ENCODE measurements at regions not wholly inside any gene's neighbourhood (a gene's known extent, or its start where the extent isn't known, plus 50 kb on each side); places are given as distances from the start of the nearest gene placed in this dataset.

DNA sequence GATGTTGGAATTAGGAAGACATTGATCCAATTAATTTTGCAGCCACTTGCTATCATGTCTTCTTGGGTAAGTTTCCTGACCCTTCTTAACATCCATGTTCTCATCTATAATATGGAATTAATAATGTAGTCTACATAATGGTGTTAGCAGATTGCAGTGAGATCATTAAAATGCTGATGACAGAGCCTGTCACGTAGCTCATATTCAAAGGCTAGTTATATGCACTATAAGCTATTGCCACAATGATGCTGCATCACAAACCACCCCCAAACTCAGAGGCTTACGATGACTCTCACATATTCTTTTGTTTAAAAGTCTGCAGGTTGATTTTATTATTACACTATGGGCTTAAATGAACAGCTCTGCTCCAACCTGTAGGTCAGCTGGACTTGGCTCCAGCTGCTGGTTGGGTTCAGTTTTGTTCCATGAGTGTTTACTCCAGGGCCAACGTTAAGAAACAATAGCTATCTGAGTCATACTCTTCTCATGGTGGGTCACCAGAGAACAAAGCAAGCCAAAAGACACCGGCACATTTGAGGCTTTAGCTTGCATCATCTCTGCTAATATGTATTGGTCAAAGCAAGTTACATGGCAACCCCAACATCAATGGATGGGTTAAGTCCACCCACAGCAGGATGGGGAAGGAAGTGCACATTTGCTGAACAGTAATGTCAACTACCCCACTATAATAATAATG, 250.0 kb upstream of the SLCO3A1 start:
- WGBS, 2 donors (ENCODE audit: low coverage in 1 of 2): 57 to 60% methylated on average over 3 to 4 of the region's 4 CpGs
- H3K36me3 ChIP-seq: no peaks in the 10 kb centered on the region
- no peak for ATAC-seq
- no peak overlapping the region for H3K27ac ChIP-seq
- H3K4me1 ChIP-seq: no peaks in the 10 kb centered on the region
- no peak overlapping the region for H3K4me3 ChIP-seq
- H3K9me3 ChIP-seq: no peaks in the 10 kb centered on the region
- peaks cover 7% of the 10 kb centered on the region for H3K27me3 ChIP-seq
- no peak for TF ChIP-seq POLR2A (IDR thresholded peaks at IDR 0.05)
- TF ChIP-seq, protein P1, sequence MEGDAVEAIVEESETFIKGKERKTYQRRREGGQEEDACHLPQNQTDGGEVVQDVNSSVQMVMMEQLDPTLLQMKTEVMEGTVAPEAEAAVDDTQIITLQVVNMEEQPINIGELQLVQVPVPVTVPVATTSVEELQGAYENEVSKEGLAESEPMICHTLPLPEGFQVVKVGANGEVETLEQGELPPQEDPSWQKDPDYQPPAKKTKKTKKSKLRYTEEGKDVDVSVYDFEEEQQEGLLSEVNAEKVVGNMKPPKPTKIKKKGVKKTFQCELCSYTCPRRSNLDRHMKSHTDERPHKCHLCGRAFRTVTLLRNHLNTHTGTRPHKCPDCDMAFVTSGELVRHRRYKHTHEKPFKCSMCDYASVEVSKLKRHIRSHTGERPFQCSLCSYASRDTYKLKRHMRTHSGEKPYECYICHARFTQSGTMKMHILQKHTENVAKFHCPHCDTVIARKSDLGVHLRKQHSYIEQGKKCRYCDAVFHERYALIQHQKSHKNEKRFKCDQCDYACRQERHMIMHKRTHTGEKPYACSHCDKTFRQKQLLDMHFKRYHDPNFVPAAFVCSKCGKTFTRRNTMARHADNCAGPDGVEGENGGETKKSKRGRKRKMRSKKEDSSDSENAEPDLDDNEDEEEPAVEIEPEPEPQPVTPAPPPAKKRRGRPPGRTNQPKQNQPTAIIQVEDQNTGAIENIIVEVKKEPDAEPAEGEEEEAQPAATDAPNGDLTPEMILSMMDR (IDR thresholded peaks at IDR 0.05): no peak
- no peak for TF ChIP-seq POLR2AphosphoS5 (IDR thresholded peaks at IDR 0.05)
- TF ChIP-seq EP300 (IDR thresholded peaks at IDR 0.05): no peak

DNA sequence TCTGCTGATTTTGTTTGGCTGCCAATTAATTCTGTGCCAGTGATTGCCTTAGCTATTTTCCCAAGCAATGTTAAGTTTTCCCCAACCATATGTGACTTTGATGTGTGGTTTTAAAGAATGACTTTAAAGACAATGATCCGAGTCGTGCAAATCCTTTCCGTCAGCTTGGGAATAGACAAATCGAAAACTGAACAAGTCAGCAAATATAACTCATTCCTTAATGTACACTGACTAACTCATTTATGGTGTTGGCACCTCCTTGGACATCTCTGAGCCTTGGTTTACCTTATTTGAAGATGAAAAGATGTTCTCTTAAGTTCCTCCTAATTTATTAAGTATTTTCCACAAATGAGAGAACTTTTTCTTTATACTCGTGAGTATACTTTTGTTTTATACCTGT, 249.4 kb upstream of the SLCO3A1 start:
- TF ChIP-seq POLR2A (IDR thresholded peaks at IDR 0.05) (no peak), POLR2AphosphoS5 (IDR thresholded peaks at IDR 0.05) (no peak), EP300 (IDR thresholded peaks at IDR 0.05) (no peak)
- TF ChIP-seq, protein P1 (IDR thresholded peaks at IDR 0.05): no peak
- H3K9me3 ChIP-seq: no peaks in the 10 kb centered on the region
- no peaks in the 10 kb centered on the region for H3K36me3 ChIP-seq
- H3K4me1 ChIP-seq: no peaks in the 10 kb centered on the region
- no peak overlapping the region for H3K27ac ChIP-seq
- no peak overlapping the region for H3K4me3 ChIP-seq
- no peak for ATAC-seq
- 75 to 83% methylated on average over 5 of the region's 5 CpGs for WGBS, 2 donors (ENCODE audit: low coverage in 1 of 2)
- peaks cover under 1% of the 10 kb centered on the region for H3K27me3 ChIP-seq

DNA sequence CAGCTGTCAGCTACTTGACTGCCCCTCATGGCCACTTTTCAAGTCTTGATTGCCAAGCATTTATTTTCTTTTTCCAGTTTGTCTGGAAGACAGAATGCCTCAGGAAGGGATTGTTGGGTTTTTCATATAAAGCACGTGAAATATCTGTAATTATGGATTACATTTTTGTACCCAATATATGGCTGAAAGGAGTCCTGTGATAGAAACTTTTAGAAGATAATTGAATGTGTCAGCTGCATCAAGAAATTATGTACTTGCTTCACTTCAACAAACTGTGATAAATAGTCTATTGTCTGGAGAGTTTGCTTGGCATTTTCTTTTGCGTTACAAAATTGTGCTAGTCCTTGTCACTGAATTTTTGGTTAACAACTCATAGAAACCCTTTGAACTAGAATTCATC, 247.9 kb upstream of the SLCO3A1 start:
- no peak for TF ChIP-seq EP300 (IDR thresholded peaks at IDR 0.05)
- TF ChIP-seq, protein P1 (IDR thresholded peaks at IDR 0.05): no peak
- TF ChIP-seq POLR2AphosphoS5 (IDR thresholded peaks at IDR 0.05): no peak
- TF ChIP-seq POLR2A (IDR thresholded peaks at IDR 0.05): no peak
- ATAC-seq: no peak

DNA sequence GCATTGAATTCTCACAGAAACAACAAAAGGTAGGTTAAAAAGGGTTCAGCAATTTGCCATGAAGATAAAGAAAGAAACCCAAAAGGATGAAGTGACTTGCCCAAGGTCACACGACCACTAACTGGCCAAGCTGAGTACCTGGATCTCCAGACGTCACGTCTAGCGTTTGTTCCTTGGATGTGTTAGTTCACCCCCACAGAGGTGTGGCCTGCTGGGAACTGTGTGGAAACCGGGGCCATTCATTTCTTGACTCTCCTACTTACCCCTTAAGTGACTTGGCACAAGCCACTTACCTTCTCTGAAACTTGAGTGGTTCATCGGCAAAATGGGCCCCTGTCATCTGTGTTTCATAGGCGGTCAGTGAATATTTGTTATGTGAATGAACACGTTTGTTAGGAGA, 244.3 kb upstream of the SLCO3A1 start:
- Histone ChIP-seq H3K27me3 (no peaks in the 10 kb centered on the region), H3K4me3 (no peak overlapping the region), H3K4me1 (peaks cover 0 to 11% (median 0%) of the 10 kb centered on the region in 3 donors), H3K36me3 (no peaks in the 10 kb centered on the region), H3K9me3 (no peaks in the 10 kb centered on the region), H3K27ac (no peak overlapping the region)
- WGBS, 2 donors (ENCODE audit: low coverage in 1 of 2): 66 to 71% methylated on average over 7 to 8 of the region's 8 CpGs
- ATAC-seq: no peak
- no peak for TF ChIP-seq POLR2A (IDR thresholded peaks at IDR 0.05)
- TF ChIP-seq POLR2AphosphoS5 (IDR thresholded peaks at IDR 0.05): no peak
- TF ChIP-seq, protein P1 (IDR thresholded peaks at IDR 0.05): no peak
- no peak for TF ChIP-seq EP300 (IDR thresholded peaks at IDR 0.05)

More for the DNA sequence above, 247.9 kb upstream of the SLCO3A1 start:
- no peak overlapping the region for H3K27ac ChIP-seq
- no peaks in the 10 kb centered on the region for H3K27me3 ChIP-seq
- H3K9me3 ChIP-seq: no peaks in the 10 kb centered on the region
- no peak overlapping the region for H3K4me3 ChIP-seq
- peaks cover 0 to 11% (median 0%) of the 10 kb centered on the region in 3 donors for H3K4me1 ChIP-seq
- 60 to 68% methylated on average over 2 of the region's 2 CpGs for WGBS, 2 donors (ENCODE audit: low coverage in 1 of 2)
- no peaks in the 10 kb centered on the region for H3K36me3 ChIP-seq

DNA sequence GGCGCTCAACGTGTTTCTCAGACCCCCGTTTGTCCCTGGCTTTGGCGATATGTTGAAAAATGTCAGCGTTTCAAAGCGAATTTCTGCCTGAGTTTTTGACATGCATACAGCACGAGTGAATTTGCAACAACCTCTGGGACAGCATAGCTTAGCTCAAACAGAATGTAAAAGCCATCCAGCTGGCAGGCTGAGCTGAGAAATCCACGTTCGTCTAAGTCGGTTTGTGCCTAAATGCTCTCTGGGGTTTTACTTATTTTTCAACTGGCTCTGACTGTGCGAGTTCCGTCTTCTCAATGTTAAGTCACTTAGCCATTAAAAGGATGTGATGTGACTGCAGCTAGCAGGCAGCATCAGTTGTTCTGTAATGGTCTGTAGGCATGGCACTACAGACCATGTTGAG, 243.5 kb upstream of the SLCO3A1 start:
- WGBS, 2 donors (ENCODE audit: low coverage in 1 of 2): 36 to 37% methylated on average over 5 to 12 of the region's 12 CpGs
- no peak overlapping the region for H3K4me3 ChIP-seq

More for the DNA sequence above, 243.5 kb upstream of the SLCO3A1 start:
- Histone ChIP-seq H3K27ac (no peak overlapping the region), H3K9me3 (no peaks in the 10 kb centered on the region), H3K27me3 (no peaks in the 10 kb centered on the region), H3K4me1 (peaks cover 0 to 11% (median 0%) of the 10 kb centered on the region in 3 donors), H3K36me3 (no peaks in the 10 kb centered on the region)
- no peak for ATAC-seq
- TF ChIP-seq EP300 (IDR thresholded peaks at IDR 0.05): no peak

All from gastroesophageal sphincter (tissue), 4 donors.